Osteoblast (primary cell): ENCODE measurements at regions not wholly inside any gene's neighbourhood (a gene's known extent, or its start where the extent isn't known, plus 50 kb on each side); places are given as distances from the start of the nearest gene placed in this dataset.
A peak's percentile ranks its signal among the peaks of the same experiment; 100 is the strongest.

ENCODE experiments used
- DNase-seq: peaks from one replicate; pipeline ENCODE4 v3.0.0; 2011; ENCODE audit warnings: low spot score, mixed read lengths; ENCODE audit not compliant: insufficient read length; ENCODE audit errors: missing footprints
- H2AFZ ChIP-seq: 2 replicates; pipeline ENCODE4 v1.6.0; 2011; ENCODE audit warnings: mild to moderate bottlenecking, low read length
- H3K27ac ChIP-seq: 2 replicates; pipeline ENCODE4 v1.5.1; 2011; ENCODE audit warnings: mild to moderate bottlenecking, low read depth, low read length, moderate library complexity
- H3K27me3 ChIP-seq: 2 replicates; pipeline ENCODE4 v1.6.0; 2012; ENCODE audit warnings: mild to moderate bottlenecking, control low read depth, inconsistent platforms, low read length, moderate library complexity; ENCODE audit not compliant: insufficient read depth
- H3K36me3 ChIP-seq: 2 replicates; pipeline ENCODE4 v1.5.1; 2011; ENCODE audit warnings: mild to moderate bottlenecking, low read length, control low read depth, moderate library complexity; ENCODE audit not compliant: insufficient read depth
- H3K4me1 ChIP-seq: 2 replicates; pipeline ENCODE4 v1.5.1; 2011; ENCODE audit warnings: mild to moderate bottlenecking, low read length, control low read depth, moderate library complexity; ENCODE audit not compliant: insufficient read depth
- H3K4me2 ChIP-seq: 2 replicates; pipeline ENCODE4 v1.6.0; 2011; ENCODE audit warnings: mild to moderate bottlenecking, low read length; ENCODE audit not compliant: insufficient read depth
- H3K4me3 ChIP-seq: fragments of 200-600 bp; sonication (generic); 3 replicates; pipeline ENCODE4 v1.5.1; 2012; ENCODE audit warnings: mild to moderate bottlenecking, low read length, inconsistent platforms; ENCODE audit not compliant: insufficient read depth
- H3K79me2 ChIP-seq: 2 replicates; pipeline ENCODE4 v1.6.0; 2012; ENCODE audit warnings: mild to moderate bottlenecking, low read length, control low read depth, inconsistent platforms; ENCODE audit not compliant: insufficient read depth
- H3K9me3 ChIP-seq: 2 replicates; pipeline ENCODE4 v1.5.1; 2011; ENCODE audit warnings: low read depth, low read length, control low read depth
- H4K20me1 ChIP-seq: 2 replicates; pipeline ENCODE4 v1.6.0; 2012; ENCODE audit warnings: mild to moderate bottlenecking, low read length, control low read depth; ENCODE audit not compliant: insufficient read depth
- CTCF ChIP-seq: IDR thresholded peaks from 2 replicates; pipeline ENCODE4 v1.5.1; 2011; ENCODE audit warnings: mild to moderate bottlenecking, low read depth, low read length, moderate library complexity; ENCODE audit errors: extremely low read depth

- Histone ChIP-seq H3K27me3 (no peaks in the 10 kb centered on the region), H3K79me2 (no peaks in the 10 kb centered on the region), H3K27ac (no peak overlapping the region), H3K9me3 (no peaks in the 10 kb centered on the region), H4K20me1 (no peaks in the 10 kb centered on the region), H3K4me2 (no peak overlapping the region), H3K4me3 (no peak overlapping the region), H3K36me3 (no peaks in the 10 kb centered on the region), H3K4me1 (peaks cover 15% of the 10 kb centered on the region), H2AFZ (no peak overlapping the region)
- no peak for TF ChIP-seq CTCF
- peak; percentile 38 for DNase-seq
These were observed 106.5 kb downstream of the CDH26 start for GRCh38 chr20:60064554-60065196.

- TF ChIP-seq CTCF = no peak
- Histone ChIP-seq H3K9me3 (no peaks in the 10 kb centered on the region), H3K4me2 (no peak overlapping the region), H3K27me3 (no peaks in the 10 kb centered on the region), H3K27ac (no peak overlapping the region), H4K20me1 (no peaks in the 10 kb centered on the region), H3K79me2 (no peaks in the 10 kb centered on the region), H3K4me3 (no peak overlapping the region), H2AFZ (no peak overlapping the region), H3K4me1 (peaks cover 15% of the 10 kb centered on the region), H3K36me3 (no peaks in the 10 kb centered on the region)
- no peak for DNase-seq
These were observed 107.7 kb downstream of the CDH26 start for GRCh38 chr20:60065741-60066437.

GRCh38 chr20:60066438-60066823 lies 108.2 kb downstream of the CDH26 start:
- no peak for TF ChIP-seq CTCF
- Histone ChIP-seq H3K36me3 (no peaks in the 10 kb centered on the region), H3K9me3 (no peaks in the 10 kb centered on the region), H3K4me1 (peaks cover 15% of the 10 kb centered on the region), H3K27me3 (no peaks in the 10 kb centered on the region), H3K27ac (no peak overlapping the region), H3K4me2 (no peak overlapping the region), H2AFZ (no peak overlapping the region), H4K20me1 (no peaks in the 10 kb centered on the region), H3K79me2 (no peaks in the 10 kb centered on the region), H3K4me3 (no peak overlapping the region)
- DNase-seq = peak; percentile 30

- no peak for TF ChIP-seq CTCF
- Histone ChIP-seq H3K4me3 (no peak overlapping the region), H3K36me3 (no peaks in the 10 kb centered on the region), H4K20me1 (no peaks in the 10 kb centered on the region), H3K79me2 (no peaks in the 10 kb centered on the region), H3K9me3 (no peaks in the 10 kb centered on the region), H3K27ac (no peak overlapping the region), H3K4me1 (peaks cover 1% of the 10 kb centered on the region), H2AFZ (no peak overlapping the region), H3K4me2 (no peak overlapping the region), H3K27me3 (no peaks in the 10 kb centered on the region)
- DNase-seq = no peak
These were observed 110.3 kb downstream of the CDH26 start for GRCh38 chr20:60068509-60068908.
